GM21825 (cell line): ENCODE measurements at regions not wholly inside any gene's neighbourhood (a gene's known extent, or its start where the extent isn't known, plus 50 kb on each side); places are given as distances from the start of the nearest gene placed in this dataset.

Experiments used
- ATAC-seq: cut with Tn5 transposase; IDR thresholded peaks from one replicate; pipeline ENCODE4 v1.9.1; 2021; ENCODE audit warnings: mild to moderate bottlenecking, moderate library complexity; ENCODE audit not compliant: unreplicated experiment

DNA sequence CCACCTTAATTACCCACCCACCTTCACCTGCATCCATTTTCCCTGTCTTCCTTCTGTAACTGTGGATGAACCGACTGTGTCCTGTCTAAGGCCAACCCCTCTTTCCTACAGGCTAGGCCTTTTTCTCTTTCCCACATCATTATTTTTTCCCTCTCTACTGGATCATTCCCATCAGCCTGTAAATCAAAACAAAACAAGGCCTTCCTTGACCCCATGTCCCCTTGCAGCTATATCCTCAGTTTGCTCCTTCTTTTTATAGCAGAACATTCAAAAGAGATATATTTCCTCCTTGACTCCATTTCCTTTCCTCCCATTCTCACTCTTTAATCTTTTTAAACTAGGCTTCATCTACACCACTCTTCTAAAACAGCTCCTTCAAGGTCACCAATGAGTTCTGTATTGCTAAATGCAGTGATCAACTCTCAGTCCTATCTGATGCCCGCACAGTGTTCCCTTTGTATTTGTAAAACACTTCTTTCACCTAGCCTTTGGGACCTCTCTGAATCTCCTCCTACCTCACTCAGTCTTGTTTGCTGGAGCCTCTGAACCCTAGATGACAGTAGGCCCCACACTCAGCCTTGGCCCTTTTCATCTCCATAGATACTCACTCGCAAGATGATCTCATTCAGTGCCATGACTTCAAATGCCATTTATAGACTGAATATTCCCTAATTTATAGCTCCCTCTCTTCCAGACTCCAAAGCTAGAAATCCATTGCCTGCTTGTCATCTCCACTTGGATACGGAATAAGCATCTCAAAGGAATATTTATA, 55.7 kb downstream of the CXCR4 start:
- ATAC-seq = no peak

GRCh38 chr2:136060416-136060815, 57.5 kb downstream of the CXCR4 start:
- ATAC-seq = no peak

- ATAC-seq = peak; percentile 46
Measured at GRCh38 chr2:136059036-136059472, 58.9 kb downstream of the CXCR4 start.

DNA sequence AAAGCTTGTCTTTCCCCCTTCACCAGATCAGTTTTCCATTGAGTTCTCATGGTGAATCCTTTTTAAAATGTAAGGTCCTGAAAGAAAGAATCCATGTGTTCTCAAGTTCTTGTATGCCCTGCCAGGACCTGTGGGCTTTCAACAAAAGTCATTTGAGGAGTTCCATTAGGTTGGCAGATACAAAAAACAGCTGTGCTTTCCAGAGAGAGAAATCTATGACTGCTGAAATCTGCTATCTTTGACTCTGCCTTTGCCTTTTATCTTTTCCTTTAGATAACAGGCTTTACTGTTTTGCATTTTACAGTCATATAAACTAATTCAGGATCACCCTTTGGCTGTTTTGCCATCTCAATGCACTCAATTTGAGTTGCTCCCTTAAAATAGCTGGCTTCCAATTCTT, 59.7 kb downstream of the CXCR4 start:
- ATAC-seq = no peak

GRCh38 chr2:136057802-136058140, 60.2 kb downstream of the CXCR4 start:
- no peak for ATAC-seq

DNA sequence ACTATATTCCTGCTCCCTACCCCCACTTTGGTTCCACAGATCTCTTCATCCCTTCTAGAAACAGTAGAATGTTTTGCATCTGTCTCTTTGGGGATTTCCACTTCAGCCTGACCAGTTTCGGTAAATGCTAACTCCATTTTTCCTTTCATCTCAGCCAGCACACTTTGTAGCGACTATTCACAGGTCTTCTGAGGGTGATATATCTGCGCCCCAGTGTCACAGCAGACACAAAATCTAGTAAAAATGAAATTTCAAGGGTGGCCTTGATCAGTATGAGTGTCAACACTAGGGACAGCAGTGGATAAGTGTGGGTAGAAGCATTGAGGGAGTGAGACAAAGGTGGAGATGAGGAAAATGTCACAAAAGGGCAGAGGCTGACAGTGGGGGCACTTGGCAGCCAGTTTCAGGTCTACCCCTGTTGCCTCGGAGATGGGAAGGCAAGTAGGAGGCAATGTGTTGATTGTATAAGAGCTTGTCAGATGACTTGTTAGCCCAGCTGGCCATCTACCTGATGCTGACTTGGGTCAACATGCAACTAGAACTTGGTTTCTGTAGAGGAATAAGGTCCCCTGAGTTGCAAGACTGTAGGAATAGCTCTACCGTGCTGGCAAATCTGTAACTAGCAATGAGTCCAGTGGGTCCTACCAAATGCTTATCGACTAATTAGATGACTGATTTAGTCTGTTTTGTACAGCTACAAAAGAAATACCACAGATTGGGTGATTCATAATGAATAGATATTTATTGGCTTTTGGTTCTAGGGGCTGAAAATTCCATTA, 60.7 kb downstream of the CXCR4 start:
- peak; percentile 39 for ATAC-seq

- peak; percentile 31 for ATAC-seq
Measured at GRCh38 chr2:136055929-136056688, 61.8 kb downstream of the CXCR4 start.

DNA sequence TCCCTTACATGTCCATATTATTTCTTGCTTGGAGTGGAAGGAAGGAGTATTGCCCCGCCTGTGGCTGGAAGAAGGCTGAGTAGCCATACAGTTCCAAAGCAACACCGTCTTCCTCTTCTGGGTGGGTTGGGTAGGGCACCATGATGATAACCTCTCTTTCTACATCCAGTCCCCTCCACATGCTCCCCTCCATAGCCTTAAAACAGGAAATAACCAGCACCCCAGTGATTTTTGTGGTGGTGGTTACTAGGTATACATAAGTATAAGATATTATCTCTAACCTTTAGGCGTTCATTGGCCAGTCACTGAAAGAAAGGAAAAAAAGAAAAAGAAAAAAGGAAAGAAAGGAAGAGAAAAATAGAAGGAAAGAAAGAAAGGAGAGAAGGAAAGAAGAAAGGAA, 63.1 kb downstream of the CXCR4 start:
- ATAC-seq = no peak

DNA sequence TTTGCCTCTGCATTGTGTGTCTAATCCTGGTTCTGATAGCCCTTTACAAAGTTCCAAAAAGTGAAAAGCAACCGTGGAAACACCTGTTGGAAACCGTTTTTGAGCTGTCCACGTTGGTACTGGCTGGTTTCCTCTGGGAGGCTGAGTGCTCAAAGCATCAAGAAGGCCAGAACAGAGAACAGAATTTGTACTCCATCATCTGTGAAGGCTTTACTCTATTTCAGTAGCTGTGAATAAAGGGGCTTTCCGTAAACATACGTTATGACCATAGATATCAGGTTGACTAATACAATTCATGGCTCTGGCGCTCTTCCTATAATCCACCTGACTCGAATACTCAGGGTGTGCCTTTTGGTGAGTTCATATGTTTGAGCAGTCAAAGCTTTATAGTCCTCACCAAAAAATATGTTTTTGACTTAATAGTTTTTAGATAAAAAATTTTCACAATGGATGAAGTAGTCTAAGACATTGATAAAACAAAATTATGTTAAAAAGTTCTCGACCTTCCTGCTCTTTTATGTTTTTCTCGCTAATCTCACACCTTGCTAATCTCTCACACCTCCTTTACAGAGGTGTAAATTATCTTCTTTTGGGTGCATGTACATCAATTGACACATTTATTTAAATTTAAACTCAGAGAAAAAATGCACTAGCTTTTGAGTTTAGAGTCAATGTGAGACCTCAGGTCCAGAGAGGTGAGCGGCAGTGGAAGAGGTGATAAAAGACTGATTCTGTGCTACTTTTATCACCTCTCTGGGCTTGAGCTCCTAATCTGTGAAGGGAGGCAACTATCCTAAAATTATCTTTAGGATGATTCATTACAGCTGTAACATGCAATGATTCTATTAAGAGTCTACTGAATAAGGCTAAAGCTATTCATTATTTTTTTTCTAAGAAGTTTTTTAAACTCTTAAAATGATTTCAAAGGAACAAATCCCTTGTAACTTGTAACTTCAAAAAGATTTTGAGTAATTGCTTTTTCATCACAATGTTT, 65.3 kb downstream of the CXCR4 start:
- ATAC-seq = peak; percentile 24

DNA sequence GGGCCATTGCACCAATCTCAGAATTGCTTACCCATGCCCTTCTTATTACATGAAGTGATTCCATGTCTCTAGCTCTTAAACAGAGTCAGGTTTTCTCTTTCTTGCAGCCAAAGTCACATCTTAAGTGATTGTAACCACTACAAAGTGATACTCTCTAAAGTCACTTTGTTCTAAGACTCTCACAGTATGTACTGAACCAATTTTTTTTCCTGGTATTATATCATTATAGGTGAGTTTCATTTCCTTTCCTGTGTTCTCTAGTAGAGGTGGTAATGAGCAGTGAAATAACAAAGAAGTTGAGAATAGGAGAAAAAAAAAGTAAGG, 66.3 kb upstream of the DARS1 start:
- ATAC-seq = no peak

GRCh38 chr2:136051001-136051724, 65.7 kb upstream of the DARS1 start:
- peak; percentile 45 for ATAC-seq

GRCh38 chr2:136049991-136050920, 64.8 kb upstream of the DARS1 start:
- ATAC-seq = no peak

DNA sequence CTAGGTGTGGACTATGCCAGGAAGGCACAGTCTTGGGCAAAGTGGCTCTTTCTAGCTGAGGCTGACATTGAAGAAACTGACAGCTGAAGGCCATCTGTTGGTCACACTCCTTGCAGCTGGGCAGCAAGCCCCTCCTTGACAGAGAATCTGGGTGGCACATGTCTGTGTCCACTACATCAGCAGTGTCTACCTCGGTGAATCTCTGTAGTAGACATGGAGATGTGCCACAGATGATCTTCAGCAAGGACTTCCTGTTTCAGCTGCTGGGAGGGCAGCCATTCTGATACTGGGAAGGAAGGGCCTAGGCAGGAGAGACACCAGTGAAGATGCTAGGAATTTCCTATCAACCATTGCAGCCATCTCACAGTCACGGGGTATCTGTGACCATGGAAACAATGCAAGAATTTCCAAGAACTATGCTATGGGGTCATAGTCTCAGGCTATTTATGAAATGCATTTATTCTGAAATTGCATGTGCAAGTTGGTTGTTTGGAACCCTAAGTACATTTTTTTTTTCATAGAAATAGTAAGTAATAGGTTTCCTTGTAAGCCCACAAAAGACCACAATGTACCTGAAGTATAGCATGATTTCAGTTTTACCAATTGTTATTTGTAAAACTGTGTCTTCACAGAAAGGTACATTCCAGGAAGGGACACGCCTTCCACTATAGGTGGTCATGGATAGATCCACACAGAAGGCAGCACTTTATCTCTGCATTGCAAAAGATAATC, 63.8 kb upstream of the DARS1 start:
- no peak for ATAC-seq

DNA sequence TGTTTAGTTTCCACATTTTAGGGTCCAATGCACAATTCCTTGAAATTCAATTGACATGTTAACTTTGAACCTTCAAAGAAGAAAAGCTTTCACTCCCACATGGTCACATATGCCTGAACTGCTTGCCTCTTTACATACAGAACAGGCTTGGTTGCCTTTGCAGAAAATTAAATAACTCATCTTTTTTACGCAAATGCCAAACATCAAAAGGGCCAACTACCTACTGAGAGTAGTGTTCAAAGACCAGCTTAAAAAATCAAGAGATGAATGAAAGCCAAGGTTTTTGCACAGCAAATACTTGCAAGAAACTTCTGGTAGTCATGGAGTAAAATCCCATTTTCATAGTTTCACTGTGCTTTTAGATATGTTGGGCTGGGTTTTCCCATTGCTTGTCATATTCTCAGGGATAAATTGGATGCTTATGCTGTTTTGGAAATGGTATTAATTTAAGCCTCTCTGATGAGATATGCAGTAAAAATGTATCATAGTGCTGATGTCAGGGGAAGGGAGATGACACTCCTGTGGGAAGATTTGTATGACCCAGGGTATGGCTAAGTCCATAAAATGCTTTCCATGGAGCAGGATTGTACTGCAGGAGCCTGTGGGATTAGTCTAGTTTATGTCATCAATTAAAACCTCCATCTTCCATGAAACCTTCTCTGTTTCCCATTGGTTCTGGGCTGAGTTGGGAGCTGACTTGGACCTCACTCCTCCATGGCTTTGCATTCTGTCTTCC, 60.6 kb upstream of the DARS1 start:
- no peak for ATAC-seq

DNA sequence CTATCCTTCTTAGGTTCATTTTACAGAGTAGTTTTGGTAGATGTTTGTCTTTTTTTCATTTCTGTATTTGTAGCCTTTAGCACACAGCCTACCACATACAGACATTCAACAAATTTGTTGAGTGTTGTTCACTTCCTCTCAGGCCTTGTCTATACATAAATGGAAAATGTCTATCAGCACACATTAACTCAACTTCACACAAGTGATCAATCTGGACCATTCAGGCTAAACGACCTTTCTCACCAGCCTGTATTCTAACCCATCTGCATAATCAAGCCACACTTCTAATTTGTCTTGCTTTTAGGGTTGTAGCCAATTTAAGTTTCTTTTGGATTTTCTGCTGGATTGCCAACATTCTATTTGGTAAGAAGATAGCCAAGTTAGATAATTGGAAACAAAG, 59.9 kb upstream of the DARS1 start:
- no peak for ATAC-seq
